H1 (cell line): ENCODE measurements at regions not wholly inside any gene's neighbourhood (a gene's known extent, or its start where the extent isn't known, plus 50 kb on each side); places are given as distances from the start of the nearest gene placed in this dataset.

ENCODE experiments used
- CHD1 ChIP-seq: IDR thresholded peaks from 2 replicates; pipeline ENCODE4 v1.6.1; 2012; ENCODE audit warnings: low read depth, low read length, improper control_type of control experiment
- CTCF ChIP-seq, 3 experiments: IDR thresholded peaks; 1 replicate in 2 of 3; 2 replicates in 1 of 3; pipeline versions ENCODE4 v1.5.1 to v1.6.1; 2011; ENCODE audit warnings: low read length in 3 of 3, mild to moderate bottlenecking in 3 of 3, inconsistent platforms in 2 of 3, low read depth in 1 of 3, moderate library complexity in 1 of 3; ENCODE audit not compliant: insufficient read depth in 1 of 3; ENCODE audit errors: control extremely low read depth in 1 of 3
- EP300 ChIP-seq, 2 experiments: IDR thresholded peaks; 1 replicate in 1 of 2; 2 replicates in 1 of 2; pipeline ENCODE4 v1.6.1; 2011 to 2012; ENCODE audit warnings: low read depth in 2 of 2, low read length in 2 of 2, mild to moderate bottlenecking in 2 of 2, borderline replicate concordance in 1 of 2, inconsistent platforms in 1 of 2, moderate library complexity in 1 of 2
- FOSL1 ChIP-seq: IDR thresholded peaks from 2 replicates; pipeline ENCODE4 v1.6.1; 2011; ENCODE audit warnings: mild to moderate bottlenecking, low read depth, low read length, moderate library complexity; ENCODE audit not compliant: insufficient read depth
- POLR2A ChIP-seq, 2 experiments: IDR thresholded peaks; 1 replicate in 1 of 2; 2 replicates in 1 of 2; pipeline ENCODE4 v1.6.1; 2011; ENCODE audit warnings: low read depth in 2 of 2, low read length in 2 of 2, mild to moderate bottlenecking in 2 of 2; ENCODE audit errors: control extremely low read depth in 1 of 2
- POLR2AphosphoS5 ChIP-seq: IDR thresholded peaks from 2 replicates; pipeline ENCODE4 v1.6.1; 2011; ENCODE audit warnings: low read depth, low read length
- RAD21 ChIP-seq, 2 experiments: IDR thresholded peaks in 1 of 2; conservative IDR thresholded peaks in 1 of 2; 2 replicates each; pipeline ENCODE4 v1.6.1; 2011; ENCODE audit warnings: low read depth in 2 of 2, low read length in 2 of 2, improper control_type of control experiment in 1 of 2, inconsistent platforms in 1 of 2, mild to moderate bottlenecking in 1 of 2, moderate library complexity in 1 of 2
- RFX5 ChIP-seq: IDR thresholded peaks from 2 replicates; pipeline ENCODE4 v1.6.1; 2011; ENCODE audit warnings: low read depth, low read length, improper control_type of control experiment, borderline replicate concordance
- SIN3A ChIP-seq, 2 experiments: IDR thresholded peaks in 1 of 2; conservative IDR thresholded peaks in 1 of 2; 2 replicates each; pipeline ENCODE4 v1.6.1; 2011 to 2012; ENCODE audit warnings: low read length in 2 of 2, improper control_type of control experiment in 1 of 2, low read depth in 1 of 2, mild to moderate bottlenecking in 1 of 2
- TAF7 ChIP-seq: optimal IDR thresholded peaks from 2 replicates; pipeline ENCODE3; 2011; ENCODE audit warnings: low read depth, mild to moderate bottlenecking, inconsistent platforms, low read length, moderate library complexity, borderline replicate concordance
- YY1 ChIP-seq: IDR thresholded peaks from 2 replicates; pipeline ENCODE4 v1.6.1; 2011; ENCODE audit warnings: low read depth, mild to moderate bottlenecking, low read length
- ZNF274 ChIP-seq: IDR thresholded peaks from 2 replicates; pipeline ENCODE4 v1.7.0; 2012; ENCODE audit warnings: low read length, borderline replicate concordance; ENCODE audit errors: extremely low read depth
- TF ChIP-seq, protein P1 (sequence below): IDR thresholded peaks from 2 replicates; pipeline ENCODE4 v1.6.1; 2012; ENCODE audit warnings: inconsistent platforms
- TF ChIP-seq, protein P2 (sequence below): IDR thresholded peaks from 2 replicates; pipeline ENCODE4 v1.6.1; 2012; ENCODE audit warnings: low read length, inconsistent platforms

- TF ChIP-seq RFX5 (no peak), CTCF (IDR thresholded peaks at IDR 0.05; ENCODE audit: control extremely low read depth in 1 of 3, insufficient read depth in 1 of 3, low read depth in 1 of 3, low read length in 3 of 3) (no peak), POLR2AphosphoS5 (no peak), RAD21 (IDR thresholded peaks at IDR 0.05 in 1 of 2, conservative IDR thresholded peaks at IDR 0.05 in 1 of 2; ENCODE audit: low read depth in 2 of 2, low read length in 2 of 2) (no peak), TAF7 (no peak), POLR2A (IDR thresholded peaks at IDR 0.05; ENCODE audit: control extremely low read depth in 1 of 2, low read depth in 2 of 2, low read length in 2 of 2) (no peak), FOSL1 (no peak), SIN3A (conservative IDR thresholded peaks at IDR 0.05 in 1 of 2, IDR thresholded peaks at IDR 0.05 in 1 of 2; ENCODE audit: low read depth in 1 of 2, low read length in 2 of 2) (no peak), EP300 (IDR thresholded peaks at IDR 0.05; ENCODE audit: borderline replicate concordance in 1 of 2, low read depth in 2 of 2, low read length in 2 of 2) (no peak), YY1 (no peak), ZNF274 (no peak), CHD1 (no peak)
- TF ChIP-seq, protein P1, sequence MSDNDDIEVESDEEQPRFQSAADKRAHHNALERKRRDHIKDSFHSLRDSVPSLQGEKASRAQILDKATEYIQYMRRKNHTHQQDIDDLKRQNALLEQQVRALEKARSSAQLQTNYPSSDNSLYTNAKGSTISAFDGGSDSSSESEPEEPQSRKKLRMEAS: no peak
- TF ChIP-seq, protein P2, sequence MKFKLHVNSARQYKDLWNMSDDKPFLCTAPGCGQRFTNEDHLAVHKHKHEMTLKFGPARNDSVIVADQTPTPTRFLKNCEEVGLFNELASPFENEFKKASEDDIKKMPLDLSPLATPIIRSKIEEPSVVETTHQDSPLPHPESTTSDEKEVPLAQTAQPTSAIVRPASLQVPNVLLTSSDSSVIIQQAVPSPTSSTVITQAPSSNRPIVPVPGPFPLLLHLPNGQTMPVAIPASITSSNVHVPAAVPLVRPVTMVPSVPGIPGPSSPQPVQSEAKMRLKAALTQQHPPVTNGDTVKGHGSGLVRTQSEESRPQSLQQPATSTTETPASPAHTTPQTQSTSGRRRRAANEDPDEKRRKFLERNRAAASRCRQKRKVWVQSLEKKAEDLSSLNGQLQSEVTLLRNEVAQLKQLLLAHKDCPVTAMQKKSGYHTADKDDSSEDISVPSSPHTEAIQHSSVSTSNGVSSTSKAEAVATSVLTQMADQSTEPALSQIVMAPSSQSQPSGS: no peak
These were observed 267.2 kb upstream of the FOXF1 start for GRCh38 chr16:86243123-86243473.
